ENCODE measurements at regions not wholly inside any gene's neighbourhood (a gene's known extent, or its start where the extent isn't known, plus 50 kb on each side); places are given as distances from the start of the nearest gene placed in this dataset.

- Histone ChIP-seq H3K9me3 (replicated peaks; ENCODE audit: control insufficient read depth, insufficient read depth, low read depth, low read length) (peaks cover 7% of the 10 kb centered on the region; the same call in 1 of the 2 replicates), H4K20me1 (replicated peaks; ENCODE audit: control insufficient read depth, insufficient read depth, low read length) (0 out of 2 replicates have a peak, but pooled peaks cover 6% of the 10 kb centered on the region), H3K36me3 (ENCODE audit: control insufficient read depth, insufficient read depth, low read length) (no peaks in the 10 kb centered on the region), H3K27ac (ENCODE audit: extremely low read depth, low read depth, low read length) (no peak overlapping the region), H3K4me1 (replicated peaks in 1 of 2; ENCODE audit: control insufficient read depth in 2 of 2, insufficient read depth in 2 of 2, low read length in 2 of 2) (peaks cover 4 to 8% of the 10 kb centered on the region in 2 experiments; a peak in 4 of 5 replicates), H3K9me1 (ENCODE audit: control insufficient read depth, insufficient read depth, low read length) (peaks cover 4% of the 10 kb centered on the region), H3K27me3 (ENCODE audit: control insufficient read depth in 2 of 2, insufficient read depth in 2 of 2, low read length in 2 of 2) (peaks cover 27 to 63% of the 10 kb centered on the region in 2 experiments), H3K79me2 (ENCODE audit: control insufficient read depth, insufficient read depth, low read length) (no peaks in the 10 kb centered on the region), H3K4me3 (no peak overlapping the region), H3K9ac (ENCODE audit: insufficient read depth in 1 of 2, low read depth in 2 of 2, low read length in 2 of 2) (no peak overlapping the region), H2AFZ (ENCODE audit: low read depth, low read length) (no peak overlapping the region), H3K4me2 (ENCODE audit: insufficient read depth, low read length) (no peak overlapping the region)
- no TSS peak for BruUV-seq (replicated peaks)
- WGBS (ENCODE audit: insufficient coverage, low coverage, missing lambda C conversion rate) = 16% methylated on average over 14 of the region's 14 CpGs
- in situ Hi-C loops (cut with MboI) (no loop called here), intact Hi-C loops (cut with micrococcal nuclease) (no loop called here)
- FAIRE-seq = no peak
- peak; percentile 56 for ATAC-seq
- ChIA-PET POLR2A (no interaction called here), CTCF (ENCODE audit: low intra/inter-chr PET ratio) (no interaction called here)
- peak in 2 of 4 experiments; percentile 10 to 12 for DNase-seq (ENCODE audit: extremely low read depth in 1 of 4, low spot score in 3 of 4)
- TF ChIP-seq CTCF (IDR thresholded peaks at IDR 0.05 in 2 of 3, conservative IDR thresholded peaks at IDR 0.05 in 1 of 3; ENCODE audit: insufficient read depth in 2 of 3, low read depth in 1 of 3, low read length in 3 of 3) (0 out of 6 replicates have a peak, but pooled peaks of 1 of the 3 experiments have one; percentile 15), HNRNPK (IDR thresholded peaks at IDR 0.05; ENCODE audit: low read depth, low read length, poor library complexity, severe bottlenecking) (no peak)
Measured at GRCh38 chr2:3107567-3107966, 270.1 kb downstream of the EIPR1 start.

Measured in K562 (cell line).